ENCODE measurements at regions not wholly inside any gene's neighbourhood (a gene's known extent, or its start where the extent isn't known, plus 50 kb on each side); places are given as distances from the start of the nearest gene placed in this dataset.

DNA sequence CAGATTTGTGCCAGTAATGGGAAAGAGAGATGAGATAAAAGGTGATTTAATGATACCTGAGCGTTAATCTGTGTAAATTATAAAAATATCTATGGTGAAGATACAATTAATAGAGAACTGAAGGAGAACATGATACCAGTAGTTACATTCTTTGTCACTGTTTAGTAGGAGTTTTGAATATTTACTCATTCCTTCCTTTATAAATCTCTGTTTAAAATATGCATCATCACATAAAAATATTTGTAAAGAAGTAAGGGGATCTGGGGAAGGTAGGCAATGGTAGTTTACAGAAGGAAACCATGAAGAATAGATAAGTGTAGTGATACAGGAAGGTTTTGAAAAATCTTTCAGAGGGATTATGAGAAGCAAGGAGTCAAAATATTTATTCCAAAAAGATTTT is 190.6 kb upstream of the PCDH18 start:
- TF ChIP-seq, protein P1, sequence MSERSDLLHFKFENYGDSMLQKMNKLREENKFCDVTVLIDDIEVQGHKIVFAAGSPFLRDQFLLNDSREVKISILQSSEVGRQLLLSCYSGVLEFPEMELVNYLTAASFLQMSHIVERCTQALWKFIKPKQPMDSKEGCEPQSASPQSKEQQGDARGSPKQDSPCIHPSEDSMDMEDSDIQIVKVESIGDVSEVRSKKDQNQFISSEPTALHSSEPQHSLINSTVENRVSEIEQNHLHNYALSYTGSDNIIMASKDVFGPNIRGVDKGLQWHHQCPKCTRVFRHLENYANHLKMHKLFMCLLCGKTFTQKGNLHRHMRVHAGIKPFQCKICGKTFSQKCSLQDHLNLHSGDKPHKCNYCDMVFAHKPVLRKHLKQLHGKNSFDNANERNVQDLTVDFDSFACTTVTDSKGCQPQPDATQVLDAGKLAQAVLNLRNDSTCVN (tag by site-specific recombination; optimal IDR thresholded peaks at IDR 0.05) = no peak
- TF ChIP-seq, protein P2, sequence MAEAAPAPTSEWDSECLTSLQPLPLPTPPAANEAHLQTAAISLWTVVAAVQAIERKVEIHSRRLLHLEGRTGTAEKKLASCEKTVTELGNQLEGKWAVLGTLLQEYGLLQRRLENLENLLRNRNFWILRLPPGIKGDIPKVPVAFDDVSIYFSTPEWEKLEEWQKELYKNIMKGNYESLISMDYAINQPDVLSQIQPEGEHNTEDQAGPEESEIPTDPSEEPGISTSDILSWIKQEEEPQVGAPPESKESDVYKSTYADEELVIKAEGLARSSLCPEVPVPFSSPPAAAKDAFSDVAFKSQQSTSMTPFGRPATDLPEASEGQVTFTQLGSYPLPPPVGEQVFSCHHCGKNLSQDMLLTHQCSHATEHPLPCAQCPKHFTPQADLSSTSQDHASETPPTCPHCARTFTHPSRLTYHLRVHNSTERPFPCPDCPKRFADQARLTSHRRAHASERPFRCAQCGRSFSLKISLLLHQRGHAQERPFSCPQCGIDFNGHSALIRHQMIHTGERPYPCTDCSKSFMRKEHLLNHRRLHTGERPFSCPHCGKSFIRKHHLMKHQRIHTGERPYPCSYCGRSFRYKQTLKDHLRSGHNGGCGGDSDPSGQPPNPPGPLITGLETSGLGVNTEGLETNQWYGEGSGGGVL (tag by site-specific recombination; IDR thresholded peaks at IDR 0.05) = no peak
- TF ChIP-seq ZBTB7A (tag by site-specific recombination; IDR thresholded peaks at IDR 0.05; ENCODE audit: low read depth) = no peak

All from HEK293 (cell line).